Vagina (tissue), 2 donors: ENCODE measurements at regions not wholly inside any gene's neighbourhood (a gene's known extent, or its start where the extent isn't known, plus 50 kb on each side); places are given as distances from the start of the nearest gene placed in this dataset.

ENCODE experiments used
- CTCF ChIP-seq, 3 experiments: fragments of 450-650 bp in 2 of 3; fragments of 200-600 bp in 1 of 3; sonication (generic) in 1 of 3; IDR thresholded peaks; one replicate each; pipeline ENCODE4 v1.5.1; 2017 to 2019; ENCODE audit warnings: antibody characterized with exemption in 3 of 3, mild to moderate bottlenecking in 2 of 3, moderate library complexity in 2 of 3
- POLR2A ChIP-seq, 2 donors: fragments of 450-650 bp; IDR thresholded peaks; one replicate each; pipeline ENCODE4 v1.6.1; 2017; ENCODE audit warnings: antibody characterized with exemption in 2 of 2, mild to moderate bottlenecking in 2 of 2, moderate library complexity in 2 of 2

GRCh38 chr11:70592641-70593165, 194.4 kb downstream of the CTTN start:
- no peak for TF ChIP-seq POLR2A (IDR thresholded peaks at IDR 0.05)
- no peak for TF ChIP-seq CTCF (IDR thresholded peaks at IDR 0.05)
